ENCODE measurements at regions not wholly inside any gene's neighbourhood (a gene's known extent, or its start where the extent isn't known, plus 50 kb on each side); places are given as distances from the start of the nearest gene placed in this dataset.

DNA sequence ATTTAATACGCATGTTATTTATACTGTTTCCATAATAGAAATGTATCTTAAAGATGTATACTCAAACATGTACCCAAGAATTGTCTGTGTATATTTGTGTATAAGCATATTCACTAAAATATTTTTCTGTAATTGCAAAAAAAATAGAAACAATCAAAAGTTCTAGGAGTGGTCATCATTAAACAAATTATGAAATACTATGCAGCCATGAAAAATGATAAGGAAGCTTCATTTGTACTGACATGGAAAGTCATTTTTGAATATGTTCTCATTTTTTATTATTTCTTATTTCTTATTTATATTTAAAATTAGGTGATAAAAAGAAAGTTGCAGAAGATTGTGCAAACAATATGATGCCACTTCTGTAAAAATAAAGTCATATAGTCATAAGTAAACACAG is 400.0 kb upstream of the AUTS2 start:
- H3K4me1 ChIP-seq: no peaks in the 10 kb centered on the region
- intact Hi-C loops (cut with DNase I): no loop called here
- no peak for TF ChIP-seq CTCF (IDR thresholded peaks at IDR 0.05)
- no peaks in the 10 kb centered on the region for H3K36me3 ChIP-seq
- H3K9me3 ChIP-seq: peaks cover 4 to 37% of the 10 kb centered on the region in 2 donors
- no peak overlapping the region for H3K4me3 ChIP-seq
- H3K27me3 ChIP-seq: no peaks in the 10 kb centered on the region
- no peak overlapping the region for H3K27ac ChIP-seq
- no peak for ATAC-seq
- DNase-seq: no peak

DNA sequence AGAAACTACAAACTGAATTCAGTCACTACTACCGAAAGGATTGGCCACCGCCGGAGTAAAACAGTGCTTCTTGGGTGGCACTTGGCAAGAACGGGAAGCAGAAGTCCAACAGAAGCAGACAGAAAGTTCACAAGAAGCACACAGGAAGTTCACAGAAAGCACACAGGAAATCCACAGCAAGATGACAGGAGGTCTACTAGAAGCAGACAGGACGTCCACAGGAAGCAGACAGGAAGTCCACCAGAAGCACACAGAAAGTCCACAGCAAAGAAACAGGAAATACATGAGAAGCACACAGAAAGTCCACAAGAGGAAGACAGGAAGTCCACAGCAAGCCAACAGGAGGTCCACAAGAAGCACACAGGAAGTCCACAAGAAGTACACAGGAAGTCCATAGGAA is 399.2 kb upstream of the AUTS2 start:
- Histone ChIP-seq H3K4me1 (no peaks in the 10 kb centered on the region), H3K27ac (no peak overlapping the region), H3K9me3 (peaks cover 4 to 37% of the 10 kb centered on the region in 2 donors), H3K27me3 (no peaks in the 10 kb centered on the region), H3K4me3 (no peak overlapping the region), H3K36me3 (no peaks in the 10 kb centered on the region)
- intact Hi-C loops (cut with DNase I): no loop called here
- ATAC-seq (no peak), DNase-seq (no peak)
- TF ChIP-seq CTCF (IDR thresholded peaks at IDR 0.05): no peak

DNA sequence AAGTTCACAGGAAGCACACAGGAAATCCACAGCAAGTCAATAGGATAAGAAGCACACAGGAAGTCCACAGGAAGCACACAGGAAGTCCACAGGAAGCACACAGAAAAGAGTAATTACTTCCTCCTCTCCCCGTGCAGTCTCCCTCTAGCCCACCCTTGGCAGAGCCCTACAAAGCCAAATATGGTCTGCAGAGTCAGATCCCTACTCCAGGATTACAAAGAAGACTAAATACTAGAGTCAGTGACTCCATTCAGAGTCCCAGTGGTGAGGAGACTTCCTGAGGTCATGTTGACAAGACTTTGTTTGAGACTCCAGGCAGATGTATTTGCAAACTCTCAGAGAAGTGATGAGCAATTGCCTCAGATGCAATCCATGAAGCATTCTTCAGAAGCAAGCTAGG is 398.6 kb upstream of the AUTS2 start:
- Histone ChIP-seq H3K4me1 (no peaks in the 10 kb centered on the region), H3K9me3 (peaks cover 4 to 35% of the 10 kb centered on the region in 2 donors), H3K27me3 (no peaks in the 10 kb centered on the region), H3K36me3 (no peaks in the 10 kb centered on the region), H3K27ac (no peak overlapping the region), H3K4me3 (no peak overlapping the region)
- DNase-seq: no peak
- ATAC-seq: no peak
- intact Hi-C loops (cut with DNase I): no loop called here
- no peak for TF ChIP-seq CTCF (IDR thresholded peaks at IDR 0.05)

DNA sequence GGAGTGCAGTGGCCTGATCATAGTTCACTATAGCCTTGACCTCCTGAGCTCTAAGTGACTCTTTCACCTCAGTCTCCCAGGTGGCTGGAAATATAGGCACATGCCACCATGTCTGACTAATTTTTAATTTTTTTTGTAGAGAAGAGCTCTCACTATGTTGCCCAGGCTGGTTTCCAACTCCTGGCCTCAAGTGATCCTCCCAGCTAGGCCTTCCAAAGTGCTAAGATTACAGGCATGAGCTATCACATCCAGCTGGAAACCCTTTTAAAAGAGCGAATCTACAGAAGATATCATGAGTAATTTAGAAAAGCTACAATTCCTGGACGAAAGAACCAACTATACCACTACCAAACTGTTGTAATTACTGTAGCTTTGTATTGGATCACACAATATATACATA is 394.4 kb upstream of the AUTS2 start:
- Histone ChIP-seq H3K4me3 (no peak overlapping the region), H3K36me3 (no peaks in the 10 kb centered on the region), H3K9me3 (peaks cover 0 to 13% of the 10 kb centered on the region in 2 donors), H3K27me3 (no peaks in the 10 kb centered on the region), H3K4me1 (no peaks in the 10 kb centered on the region), H3K27ac (no peak overlapping the region)
- TF ChIP-seq CTCF (IDR thresholded peaks at IDR 0.05): no peak
- ATAC-seq: no peak
- no peak for DNase-seq
- intact Hi-C loops (cut with DNase I): no loop called here

- DNase-seq (no peak), ATAC-seq (no peak)
- H3K4me3 ChIP-seq: no peak overlapping the region
- H3K27ac ChIP-seq: no peak overlapping the region
- H3K4me1 ChIP-seq: no peaks in the 10 kb centered on the region
- peaks cover 0 to 3% of the 10 kb centered on the region in 2 donors for H3K9me3 ChIP-seq
- intact Hi-C loops (cut with DNase I): no loop called here
- H3K27me3 ChIP-seq: no peaks in the 10 kb centered on the region
- H3K36me3 ChIP-seq: no peaks in the 10 kb centered on the region
- no peak for TF ChIP-seq CTCF (IDR thresholded peaks at IDR 0.05)
These were observed 393.3 kb upstream of the AUTS2 start for GRCh38 chr7:69204943-69205342.
